NCI-H345 treated with DMSO at 0.1 percent for 48 hours (cell line): ENCODE measurements at regions not wholly inside any gene's neighbourhood (a gene's known extent, or its start where the extent isn't known, plus 50 kb on each side); places are given as distances from the start of the nearest gene placed in this dataset.
"Not testable (repeated sequence)": the region's sequence is repeated elsewhere in the genome, so short reads cannot be mapped to it uniquely, and the experiment has no call there.

Experiments
- DNase-seq: peaks from one replicate; lab custom pipeline; 2025; ENCODE audit not compliant: unreplicated experiment; lab: John Stamatoyannopoulos, UW

GRCh38 chr2:220572385-220572784 is 945.0 kb downstream of the SLC4A3 start:
- no peak for DNase-seq

- DNase-seq: no peak
Observed at GRCh38 chr2:220574038-220574437, 946.6 kb downstream of the SLC4A3 start.

- no peak for DNase-seq
Observed at GRCh38 chr2:220575963-220576362, 948.5 kb downstream of the SLC4A3 start.

- no peak for DNase-seq
Observed at GRCh38 chr2:220579452-220579851, 952.0 kb downstream of the SLC4A3 start.

DNA sequence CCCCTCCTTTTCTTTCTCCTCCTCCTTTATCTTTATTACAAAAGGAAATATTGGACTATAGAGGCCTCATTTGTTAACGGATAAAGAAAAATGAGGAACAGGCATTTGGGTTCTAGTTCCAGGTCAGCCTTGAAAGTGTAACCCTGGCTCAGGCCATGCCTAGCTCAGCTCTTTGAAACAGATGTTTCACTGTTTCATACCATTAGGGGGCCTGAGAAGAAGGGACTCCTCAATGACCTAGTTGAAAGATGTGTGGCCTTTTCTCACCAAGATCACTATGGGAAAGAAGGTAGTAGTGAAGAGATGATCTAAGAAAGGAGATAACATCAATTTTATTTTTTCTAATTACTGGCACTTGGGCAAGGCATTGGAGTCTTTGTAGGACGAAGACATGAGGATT is 952.7 kb downstream of the SLC4A3 start:
- no peak for DNase-seq

DNA sequence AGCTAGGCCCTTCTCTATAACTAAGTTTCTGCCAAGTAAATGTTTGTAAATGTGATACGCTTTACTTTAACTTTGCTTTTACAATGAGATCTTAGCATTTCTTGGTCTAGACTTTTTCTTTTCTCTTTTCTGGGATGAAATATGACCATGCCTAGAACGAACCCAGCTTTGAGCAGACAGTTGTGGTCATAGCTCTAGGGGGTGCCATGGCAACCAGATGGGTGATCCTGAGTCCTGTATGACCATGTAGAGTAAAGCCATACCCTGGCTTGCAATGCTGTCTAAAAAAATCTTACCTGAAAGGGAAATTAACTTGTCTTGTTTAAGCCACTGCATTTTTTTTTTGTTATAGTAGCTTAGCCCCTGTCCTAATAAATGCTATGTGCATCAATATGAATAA is 956.3 kb downstream of the SLC4A3 start:
- DNase-seq: no peak

DNA sequence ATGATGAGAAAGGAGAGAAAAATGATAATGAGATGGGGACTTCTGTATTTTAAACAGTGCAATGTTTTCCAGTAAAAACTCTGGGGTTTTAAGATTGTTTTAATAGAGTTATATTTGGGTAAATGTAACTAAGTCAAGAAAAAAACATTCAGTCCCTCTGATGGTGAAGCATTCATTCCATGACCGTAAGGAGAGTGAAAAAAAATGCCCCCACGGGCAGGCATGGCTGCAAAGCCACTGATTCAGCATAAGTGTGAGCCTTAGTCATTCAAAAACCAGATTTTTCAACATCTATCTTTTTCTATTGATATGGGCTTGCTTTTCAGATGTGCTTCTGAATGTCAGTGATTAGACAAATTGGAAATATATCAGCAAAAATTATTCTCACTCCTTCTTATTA is 957.8 kb downstream of the SLC4A3 start:
- DNase-seq: no peak

GRCh38 chr2:220586980-220587530 is 959.6 kb downstream of the SLC4A3 start:
- DNase-seq: no peak

DNA sequence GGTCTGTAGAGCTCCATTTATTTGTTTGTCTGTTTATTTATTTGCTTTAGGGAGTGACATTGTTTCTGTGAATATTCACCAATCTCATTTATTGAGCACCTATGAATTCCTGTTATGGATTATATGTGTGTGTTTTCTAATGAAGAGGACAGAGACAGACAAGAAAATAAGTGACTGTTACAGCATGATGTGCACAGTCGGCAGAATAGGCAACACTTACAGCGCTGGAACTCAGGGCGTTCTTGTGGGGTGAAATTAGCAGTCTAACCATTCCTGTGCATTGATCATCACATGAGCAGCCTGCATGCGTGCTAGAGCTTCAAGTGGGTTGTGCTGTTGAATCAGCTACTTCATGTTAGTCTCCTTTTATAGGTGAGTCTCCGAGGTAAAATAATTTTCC is 960.7 kb downstream of the SLC4A3 start:
- no peak for DNase-seq

- DNase-seq: no peak
Observed at GRCh38 chr2:220590476-220590875, 963.0 kb downstream of the SLC4A3 start.

DNA sequence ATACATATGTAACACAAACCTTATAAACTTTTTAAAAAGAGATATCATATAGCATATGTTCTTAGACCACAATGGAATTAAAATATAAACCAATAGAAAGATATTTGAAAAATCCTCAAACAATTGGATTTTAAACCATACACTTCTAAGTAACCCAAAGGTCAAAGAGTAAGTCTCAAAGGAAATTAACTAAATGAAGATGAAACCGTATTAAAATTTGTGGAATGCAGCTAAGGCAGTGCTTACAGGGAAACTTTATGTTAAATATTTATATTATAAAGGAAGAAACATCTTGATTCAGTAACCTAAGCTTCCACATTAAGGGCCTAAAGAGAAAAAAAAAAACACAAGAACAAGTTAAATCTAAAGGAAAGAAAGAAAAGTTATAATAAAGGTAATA is 966.1 kb downstream of the SLC4A3 start:
- DNase-seq: no peak

DNA sequence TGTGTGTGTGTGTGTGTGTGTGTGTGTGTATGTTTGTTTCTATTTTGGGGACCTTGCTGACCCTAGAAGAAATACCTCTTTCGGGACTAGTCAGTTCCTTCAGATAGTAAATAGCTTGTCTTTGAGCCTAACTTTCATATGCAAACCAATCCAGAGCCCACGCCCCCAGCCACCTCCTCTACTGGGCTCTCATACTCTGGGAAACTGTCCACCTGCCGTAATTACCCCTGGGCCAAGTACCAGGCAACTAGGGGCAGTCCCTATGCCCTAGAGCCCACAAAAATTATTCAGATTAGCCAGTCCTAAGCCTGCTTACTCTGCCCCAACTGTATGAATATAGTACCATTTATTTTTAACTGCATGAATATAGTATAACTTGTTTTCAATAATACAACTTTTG is 970.4 kb downstream of the EPHA4 start:
- DNase-seq: no peak

DNA sequence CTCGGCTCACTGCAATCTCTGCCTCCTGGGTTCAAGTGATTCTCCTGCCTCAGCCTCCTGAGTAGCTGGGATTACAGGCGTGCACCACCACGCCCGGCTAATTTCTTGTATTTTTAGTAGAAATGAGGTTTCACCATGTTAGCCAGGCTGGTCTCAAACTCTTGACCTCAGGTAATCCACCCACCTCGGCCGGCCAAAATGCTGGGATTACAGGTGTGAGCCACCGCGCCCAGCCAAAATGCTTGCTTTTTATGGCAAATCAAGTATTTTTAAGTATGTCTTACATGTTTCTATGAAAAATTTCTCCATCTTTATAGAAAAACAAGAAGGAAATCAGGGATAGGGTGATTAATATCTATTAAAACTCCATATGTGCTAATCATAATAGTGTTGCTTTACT is 959.1 kb downstream of the EPHA4 start:
- DNase-seq: not testable (repeated sequence)

DNA sequence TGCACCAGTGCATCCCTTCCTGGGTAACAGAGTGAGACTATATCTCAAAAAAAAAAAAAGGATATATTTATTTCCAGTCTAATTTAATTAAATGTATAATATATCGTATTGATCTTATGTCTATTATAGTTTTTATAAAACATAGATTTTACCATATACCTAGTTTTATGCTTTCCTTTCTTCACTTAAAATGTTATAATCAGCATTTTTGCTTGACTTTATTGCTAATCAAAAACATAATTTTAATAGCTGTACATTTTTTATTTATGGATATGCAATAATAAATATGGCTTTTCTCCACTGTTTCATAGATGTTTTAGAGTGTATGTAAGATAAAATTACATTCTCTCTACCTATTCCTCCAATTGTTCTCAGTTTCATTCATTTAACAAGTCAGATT is 958.0 kb downstream of the EPHA4 start:
- no peak for DNase-seq

DNA sequence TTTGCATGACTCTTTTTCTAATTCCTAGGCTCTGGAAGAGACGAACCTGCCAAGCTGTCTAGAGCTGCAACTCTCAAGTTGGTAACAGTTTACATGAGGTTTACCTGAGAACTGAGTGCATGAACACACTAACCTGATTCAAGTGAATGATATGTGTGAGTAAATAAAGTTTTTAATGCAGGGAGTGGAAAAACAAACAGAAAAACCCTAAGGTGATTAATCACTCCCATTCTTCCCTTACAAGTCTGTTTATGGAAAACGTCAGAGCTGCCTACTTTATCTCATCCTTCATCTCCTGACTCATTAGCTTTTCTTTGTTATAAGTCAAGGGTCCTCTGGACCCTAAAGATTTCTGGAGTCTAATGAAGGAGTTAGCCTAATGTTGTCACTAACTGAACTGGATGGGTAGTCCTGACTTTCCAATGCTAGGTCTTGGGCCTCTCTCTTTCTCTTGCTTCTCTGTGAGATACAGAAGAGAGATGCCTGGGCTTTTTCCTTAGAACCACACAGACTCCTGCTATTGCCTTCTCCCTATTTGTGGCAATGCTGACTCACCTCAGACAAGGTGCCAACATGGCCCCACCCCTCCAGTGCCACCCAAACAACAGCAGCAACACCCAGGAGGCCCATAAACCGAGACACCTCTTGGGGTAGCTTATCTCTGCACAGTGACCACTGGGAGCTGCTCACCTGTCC is 952.4 kb downstream of the EPHA4 start:
- no peak for DNase-seq

- no peak for DNase-seq
Observed at GRCh38 chr2:220626603-220627002, 945.5 kb downstream of the EPHA4 start.

DNA sequence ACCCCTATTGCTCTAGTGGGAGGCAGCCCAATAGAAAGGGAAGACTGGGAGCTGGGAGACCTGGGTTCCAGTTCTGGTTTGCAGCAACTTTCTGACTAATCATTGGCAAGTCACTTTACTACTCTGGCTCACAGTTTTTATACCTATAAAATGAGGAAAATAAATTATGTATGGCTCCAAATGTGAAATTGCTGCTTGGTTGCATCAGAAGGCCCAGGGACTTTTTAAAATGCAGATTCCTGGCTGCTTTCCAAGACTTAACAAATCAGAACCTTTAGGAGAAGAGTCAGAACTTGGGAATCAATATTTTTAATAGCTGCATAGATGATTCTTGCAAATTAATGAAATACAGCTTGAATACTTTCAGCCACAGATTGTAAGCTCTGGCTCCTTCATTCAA is 943.9 kb downstream of the EPHA4 start:
- no peak for DNase-seq

DNA sequence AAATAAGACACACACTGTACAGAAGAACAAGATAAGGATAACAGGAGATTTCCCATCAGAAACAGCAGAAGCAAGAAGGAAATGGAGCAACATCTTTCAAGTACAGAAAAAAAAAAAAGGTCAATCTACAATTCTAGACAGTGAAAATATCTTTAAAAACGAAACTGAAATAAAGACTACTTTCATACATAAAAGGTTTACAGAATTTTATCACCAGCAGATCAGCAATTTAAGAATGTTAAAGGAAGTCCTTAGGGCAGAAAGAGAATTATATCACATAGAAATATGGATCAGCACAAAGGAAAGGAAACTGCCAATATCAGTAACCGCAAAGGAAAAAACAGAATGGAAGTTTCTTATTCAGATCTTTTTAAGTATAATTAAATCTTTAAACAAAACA is 931.0 kb downstream of the EPHA4 start:
- DNase-seq: no peak

DNA sequence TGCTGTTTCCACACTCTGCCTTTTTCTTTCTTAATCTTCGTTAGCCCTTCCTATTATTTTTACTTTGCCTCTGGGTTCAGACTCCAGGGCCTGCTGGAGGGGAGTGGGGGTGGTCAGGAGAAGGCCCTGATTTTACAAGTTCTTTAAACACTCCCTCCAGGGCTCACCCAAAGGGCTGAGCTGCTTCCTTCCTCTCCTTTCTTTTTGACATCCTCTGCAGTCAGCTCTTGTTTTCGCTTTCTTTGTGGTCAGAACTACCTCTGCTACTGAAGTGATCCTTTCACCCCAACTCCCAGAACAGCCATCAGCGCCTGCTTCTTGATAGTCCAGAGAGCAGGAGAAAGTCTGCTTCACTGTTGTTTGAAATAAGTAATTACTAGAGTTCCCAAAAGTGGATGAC is 925.7 kb downstream of the EPHA4 start:
- DNase-seq: no peak

DNA sequence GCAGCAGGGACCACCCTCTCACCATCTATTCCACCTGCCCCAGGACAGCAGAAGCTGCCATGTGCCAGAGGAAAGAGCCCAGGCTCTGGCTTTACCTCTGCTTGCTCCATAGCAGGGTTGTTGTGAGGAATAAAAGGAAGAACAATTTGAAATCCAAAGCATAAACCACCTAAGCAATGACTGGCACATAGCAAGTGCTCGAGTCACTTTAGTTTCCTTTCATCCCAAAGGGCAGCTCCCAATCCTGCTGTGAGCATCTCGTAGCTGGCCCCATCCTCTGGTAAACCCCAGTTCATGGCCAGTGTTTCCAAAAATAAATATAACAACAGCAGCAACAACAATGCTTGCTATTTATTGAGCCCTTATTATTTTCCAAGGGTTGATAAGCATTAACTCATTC is 923.5 kb downstream of the EPHA4 start:
- DNase-seq: no peak

- no peak for DNase-seq
Observed at GRCh38 chr2:220653776-220654175, 918.3 kb downstream of the EPHA4 start.

GRCh38 chr2:220654322-220654721 is 917.8 kb downstream of the EPHA4 start:
- no peak for DNase-seq
